Fibroblast of mammary gland (primary cell): ENCODE measurements at regions not wholly inside any gene's neighbourhood (a gene's known extent, or its start where the extent isn't known, plus 50 kb on each side); places are given as distances from the start of the nearest gene placed in this dataset.

ENCODE experiments used
- DNase-seq: peaks from one replicate; pipeline ENCODE4 v3.0.0-alpha.2; 2010; ENCODE audit warnings: low read depth
- H3K4me3 ChIP-seq: 2 replicates; pipeline ENCODE4 v1.5.1; 2011; ENCODE audit warnings: low read depth, mild to moderate bottlenecking, low read length, moderate library complexity; ENCODE audit not compliant: control insufficient read depth
- TF ChIP-seq, protein P1 (sequence below): conservative IDR thresholded peaks from 2 replicates; pipeline ENCODE4 v1.5.1; 2011; ENCODE audit warnings: low read depth, low read length, inconsistent platforms; ENCODE audit not compliant: control insufficient read depth, insufficient read depth

DNA sequence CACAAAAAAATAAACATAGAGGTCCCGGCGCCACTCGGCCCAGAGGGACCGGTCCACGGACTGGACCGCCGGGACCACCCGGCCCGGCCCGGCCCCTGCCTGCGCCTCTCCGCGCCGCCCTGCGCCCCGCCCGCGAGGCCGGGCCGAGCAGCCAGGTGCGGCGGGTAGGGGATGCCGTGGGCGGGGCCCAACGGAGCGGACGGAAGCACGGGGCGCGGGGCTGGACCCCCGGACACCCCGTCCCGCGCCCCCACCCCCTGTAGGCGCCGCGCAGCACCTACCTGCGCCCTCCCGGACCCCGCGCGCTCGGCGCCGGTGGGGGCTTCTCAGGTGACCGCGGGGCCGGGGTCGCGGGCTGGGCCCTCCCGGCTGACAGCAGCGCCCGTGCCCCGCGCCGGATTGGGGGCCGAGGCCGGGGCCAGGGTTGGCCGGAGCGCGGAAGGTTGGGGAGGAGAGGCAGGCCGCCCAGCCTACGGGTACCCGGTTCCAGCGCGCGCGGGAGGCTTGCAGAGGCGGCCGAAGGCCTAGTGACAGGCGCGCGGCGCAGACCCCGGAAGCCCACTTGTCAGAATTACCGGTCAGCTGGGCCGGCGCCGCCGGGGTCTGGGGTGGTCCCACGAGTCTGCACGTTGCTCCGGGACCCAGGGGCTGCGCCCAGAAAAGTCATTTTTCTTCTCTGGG is 351.9 kb upstream of the CAMK1G start:
- TF ChIP-seq, protein P1, sequence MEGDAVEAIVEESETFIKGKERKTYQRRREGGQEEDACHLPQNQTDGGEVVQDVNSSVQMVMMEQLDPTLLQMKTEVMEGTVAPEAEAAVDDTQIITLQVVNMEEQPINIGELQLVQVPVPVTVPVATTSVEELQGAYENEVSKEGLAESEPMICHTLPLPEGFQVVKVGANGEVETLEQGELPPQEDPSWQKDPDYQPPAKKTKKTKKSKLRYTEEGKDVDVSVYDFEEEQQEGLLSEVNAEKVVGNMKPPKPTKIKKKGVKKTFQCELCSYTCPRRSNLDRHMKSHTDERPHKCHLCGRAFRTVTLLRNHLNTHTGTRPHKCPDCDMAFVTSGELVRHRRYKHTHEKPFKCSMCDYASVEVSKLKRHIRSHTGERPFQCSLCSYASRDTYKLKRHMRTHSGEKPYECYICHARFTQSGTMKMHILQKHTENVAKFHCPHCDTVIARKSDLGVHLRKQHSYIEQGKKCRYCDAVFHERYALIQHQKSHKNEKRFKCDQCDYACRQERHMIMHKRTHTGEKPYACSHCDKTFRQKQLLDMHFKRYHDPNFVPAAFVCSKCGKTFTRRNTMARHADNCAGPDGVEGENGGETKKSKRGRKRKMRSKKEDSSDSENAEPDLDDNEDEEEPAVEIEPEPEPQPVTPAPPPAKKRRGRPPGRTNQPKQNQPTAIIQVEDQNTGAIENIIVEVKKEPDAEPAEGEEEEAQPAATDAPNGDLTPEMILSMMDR = no peak
- no peak for DNase-seq
- H3K4me3 ChIP-seq = no peak overlapping the region

DNA sequence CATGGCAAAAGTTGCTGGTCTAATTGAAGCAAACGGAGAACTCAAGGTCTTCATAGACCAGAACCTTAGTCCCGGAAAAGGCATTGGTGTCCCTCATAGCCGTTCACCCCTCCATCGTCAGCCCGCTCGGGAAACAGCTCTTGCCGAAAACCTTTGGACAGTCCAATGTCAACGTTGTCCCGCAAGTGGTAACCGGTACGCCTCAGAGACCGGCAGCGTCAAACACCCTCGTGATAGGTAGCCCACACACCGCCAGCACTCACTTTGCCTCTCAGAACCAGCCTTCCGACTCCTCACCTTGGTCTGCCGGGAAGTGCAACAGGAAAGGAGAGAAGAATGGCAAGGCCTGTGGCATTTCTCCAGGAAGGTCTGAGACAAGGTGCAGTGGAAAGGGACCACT is 351.3 kb upstream of the CAMK1G start:
- no peak overlapping the region for H3K4me3 ChIP-seq
- DNase-seq = no peak
- TF ChIP-seq, protein P1 = no peak

DNA sequence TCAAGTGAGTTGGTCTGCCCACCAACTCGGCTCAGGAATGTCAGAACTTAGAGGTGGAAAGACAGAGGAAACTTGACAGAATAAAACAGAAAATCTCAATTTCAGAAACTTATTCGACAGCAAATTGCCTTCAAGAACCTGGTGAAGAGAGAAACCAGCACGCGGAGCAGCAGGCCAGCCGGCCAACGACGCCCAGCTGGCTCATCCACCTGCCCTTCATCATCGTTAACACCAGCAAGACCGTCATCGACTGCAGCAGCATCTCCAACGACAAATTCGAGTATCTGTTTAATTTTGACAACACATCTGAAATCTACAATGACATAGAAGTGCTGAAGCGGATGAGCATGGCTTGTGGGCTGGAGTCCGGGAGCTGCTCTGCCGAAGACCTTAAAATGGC is 350.8 kb upstream of the CAMK1G start:
- no peak for DNase-seq
- TF ChIP-seq, protein P1 = no peak
- no peak overlapping the region for H3K4me3 ChIP-seq

DNA sequence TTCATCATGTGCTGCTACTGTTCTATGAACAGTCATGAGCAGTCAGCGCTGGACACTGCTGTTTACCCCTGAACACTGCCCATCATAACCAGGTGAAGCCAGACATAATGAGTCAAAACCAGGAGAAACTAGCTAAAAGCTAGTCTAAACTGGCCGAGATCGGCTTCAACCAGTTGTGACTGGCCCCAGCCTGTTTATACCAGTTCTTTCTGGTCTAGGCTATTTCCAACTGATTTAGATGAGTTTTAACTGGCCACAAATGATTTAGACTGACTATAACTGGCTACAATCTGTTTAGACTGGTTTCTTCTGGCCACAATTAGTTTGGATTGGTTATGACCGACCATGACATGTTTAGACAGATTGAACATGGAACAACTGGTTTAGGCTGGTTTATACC is 348.3 kb upstream of the CAMK1G start:
- DNase-seq = no peak
- TF ChIP-seq, protein P1 = no peak

DNA sequence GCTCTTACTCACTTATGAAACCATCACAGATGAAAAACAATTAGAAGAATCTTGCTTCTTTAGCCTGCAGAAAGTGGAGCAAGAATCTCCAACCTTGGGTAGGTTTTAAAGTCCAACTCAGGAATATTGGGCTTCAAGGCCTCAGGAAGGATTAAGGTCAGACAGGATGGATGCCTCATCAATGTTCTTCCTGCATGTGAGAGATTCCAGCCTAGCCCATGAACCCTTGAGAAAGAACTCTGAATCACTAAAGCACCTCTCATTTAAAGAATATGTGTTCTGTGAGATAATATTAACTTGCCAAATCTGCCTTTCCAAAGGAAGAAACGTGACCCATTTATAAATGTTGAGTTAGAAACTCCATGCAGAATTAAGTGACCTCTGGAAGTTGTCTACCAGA is 345.2 kb upstream of the CAMK1G start:
- TF ChIP-seq, protein P1 = no peak
- H3K4me3 ChIP-seq = no peak overlapping the region
- no peak for DNase-seq

More for the DNA sequence above, 348.3 kb upstream of the CAMK1G start:
- no peak overlapping the region for H3K4me3 ChIP-seq

DNA sequence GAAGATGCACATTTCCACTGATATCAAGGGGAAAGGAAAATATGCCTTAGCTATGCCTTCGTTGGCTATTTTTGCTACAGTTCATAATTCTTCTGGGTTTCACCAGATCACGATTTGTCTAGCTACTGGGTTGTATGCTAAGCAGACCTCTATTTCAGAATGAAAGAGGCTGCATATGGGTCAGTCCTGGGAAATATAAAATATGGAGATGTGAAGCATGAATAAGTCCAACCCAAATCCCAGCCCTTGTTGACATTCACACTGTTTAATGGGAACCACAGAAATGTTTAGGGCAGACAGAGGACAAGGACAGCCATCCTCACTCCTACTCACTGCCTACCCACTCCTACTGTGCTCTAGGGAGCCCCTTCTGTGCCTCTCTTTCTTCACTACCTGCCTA is 343.2 kb upstream of the CAMK1G start:
- no peak for DNase-seq
- TF ChIP-seq, protein P1 = no peak
- H3K4me3 ChIP-seq = no peak overlapping the region

DNA sequence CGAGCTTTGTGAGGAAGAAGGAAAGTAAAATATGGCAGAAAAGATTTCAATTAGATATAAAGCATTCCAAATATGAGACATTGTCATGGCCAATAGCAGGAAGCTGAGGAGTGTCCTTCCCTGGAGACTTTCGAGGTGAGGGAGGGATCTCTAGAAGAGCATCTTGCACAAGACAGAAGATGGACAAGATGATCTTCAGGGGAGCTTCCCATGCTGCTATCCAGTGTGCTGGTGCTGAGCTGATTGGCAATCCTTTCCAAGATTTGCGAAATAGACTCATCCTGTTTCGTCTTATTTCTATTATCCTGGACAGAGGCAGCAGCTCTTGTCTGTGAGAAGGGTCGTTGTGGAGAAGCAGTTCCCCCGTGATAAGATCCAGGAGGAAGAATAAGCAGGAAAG is 342.0 kb upstream of the CAMK1G start:
- TF ChIP-seq, protein P1 = no peak
- H3K4me3 ChIP-seq = no peak overlapping the region
- peak; percentile 17 for DNase-seq
